Hepatocyte (in vitro differentiated cells): ENCODE measurements at regions not wholly inside any gene's neighbourhood (a gene's known extent, or its start where the extent isn't known, plus 50 kb on each side); places are given as distances from the start of the nearest gene placed in this dataset.

Experiments used
- EZH2 ChIP-seq: fragments of 200-600 bp; sonication (generic); IDR thresholded peaks from 2 replicates; pipeline ENCODE4 v1.6.1; 2016; ENCODE audit warnings: antibody characterized with exemption, mild to moderate bottlenecking, borderline replicate concordance
- EZH2phosphoT487 ChIP-seq: fragments of 200-600 bp; sonication (generic); IDR thresholded peaks from one replicate; pipeline ENCODE4 v1.6.1; 2018; ENCODE audit warnings: antibody characterized with exemption, mild to moderate bottlenecking, low read depth, moderate library complexity; ENCODE audit not compliant: unreplicated experiment, severe bottlenecking
- TF ChIP-seq, protein P1 (sequence below): fragments of 200-600 bp; sonication (generic); IDR thresholded peaks from 2 replicates; pipeline ENCODE4 v1.5.1; 2016; ENCODE audit warnings: antibody characterized with exemption, mild to moderate bottlenecking; ENCODE audit not compliant: poor library complexity

DNA sequence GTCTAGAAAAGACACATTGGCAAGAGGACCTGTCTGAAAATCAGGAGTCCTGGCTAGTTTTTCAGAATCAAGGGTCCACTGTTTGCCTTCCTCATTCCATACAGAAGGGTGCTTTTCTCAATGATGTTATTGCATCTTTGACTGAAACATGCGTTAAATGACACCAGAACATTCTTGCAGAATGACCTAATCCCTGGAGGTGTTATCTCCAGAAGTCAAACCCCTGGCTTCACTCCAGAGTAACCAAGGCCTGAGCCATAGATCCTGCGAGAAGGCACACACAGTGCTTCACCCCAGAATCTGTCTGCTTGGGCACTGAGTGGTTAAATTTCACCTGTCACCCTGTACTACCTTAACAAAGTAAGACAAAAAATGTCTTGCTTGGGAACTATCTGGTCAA, 1055.2 kb upstream of the FANCL start:
- TF ChIP-seq, protein P1, sequence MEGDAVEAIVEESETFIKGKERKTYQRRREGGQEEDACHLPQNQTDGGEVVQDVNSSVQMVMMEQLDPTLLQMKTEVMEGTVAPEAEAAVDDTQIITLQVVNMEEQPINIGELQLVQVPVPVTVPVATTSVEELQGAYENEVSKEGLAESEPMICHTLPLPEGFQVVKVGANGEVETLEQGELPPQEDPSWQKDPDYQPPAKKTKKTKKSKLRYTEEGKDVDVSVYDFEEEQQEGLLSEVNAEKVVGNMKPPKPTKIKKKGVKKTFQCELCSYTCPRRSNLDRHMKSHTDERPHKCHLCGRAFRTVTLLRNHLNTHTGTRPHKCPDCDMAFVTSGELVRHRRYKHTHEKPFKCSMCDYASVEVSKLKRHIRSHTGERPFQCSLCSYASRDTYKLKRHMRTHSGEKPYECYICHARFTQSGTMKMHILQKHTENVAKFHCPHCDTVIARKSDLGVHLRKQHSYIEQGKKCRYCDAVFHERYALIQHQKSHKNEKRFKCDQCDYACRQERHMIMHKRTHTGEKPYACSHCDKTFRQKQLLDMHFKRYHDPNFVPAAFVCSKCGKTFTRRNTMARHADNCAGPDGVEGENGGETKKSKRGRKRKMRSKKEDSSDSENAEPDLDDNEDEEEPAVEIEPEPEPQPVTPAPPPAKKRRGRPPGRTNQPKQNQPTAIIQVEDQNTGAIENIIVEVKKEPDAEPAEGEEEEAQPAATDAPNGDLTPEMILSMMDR = no peak
- TF ChIP-seq EZH2phosphoT487 (no peak), EZH2 (no peak)
